SK-N-SH (cell line): ENCODE measurements at regions not wholly inside any gene's neighbourhood (a gene's known extent, or its start where the extent isn't known, plus 50 kb on each side); places are given as distances from the start of the nearest gene placed in this dataset.

ENCODE experiments used
- CTCF ChIA-PET: fragments of 300-600, 350-600 bp; formaldehyde crosslinking; extraction: SDS; loops from one replicate; lab custom pipeline; 2021; lab: Yijun Ruan, JAX
- POLR2A ChIA-PET: fragments of 350-600 bp; sonication (Branson Sonifier 250); formaldehyde crosslinking; extraction: SDS; loops from one replicate; lab custom pipeline; 2020; ENCODE audit warnings: antibody characterized with exemption, inconsistent platforms; lab: Yijun Ruan, JAX
- DNase-seq: peaks from one replicate; pipeline ENCODE4 v3.0.0; 2012
- H2AFZ ChIP-seq: fragments of 200-600 bp; sonication (generic); 2 replicates; pipeline ENCODE4 v1.8.1; 2016; ENCODE audit warnings: antibody characterized with exemption, mild to moderate bottlenecking, low read depth
- H3F3A ChIP-seq: fragments of 200-600 bp; sonication (generic); replicated peaks from 2 replicates; pipeline ENCODE3; 2016; ENCODE audit warnings: antibody characterized with exemption, mild to moderate bottlenecking; ENCODE audit not compliant: insufficient read depth
- H3K27ac ChIP-seq, 2 experiments: fragments of 200-500 bp in 1 of 2; fragments of 200-600 bp in 1 of 2; sonication (Bioruptor generic) in 1 of 2; sonication (generic), shearing (Covaris generic) in 1 of 2; 2 replicates each; pipeline versions ENCODE4 v1.5.1 to v1.6.1; 2014 to 2016; ENCODE audit warnings: low read depth in 2 of 2, inconsistent platforms in 1 of 2, low read length in 1 of 2, mild to moderate bottlenecking in 1 of 2, mixed read lengths in 1 of 2
- H3K27me3 ChIP-seq: fragments of 200-600 bp; sonication (generic), shearing (Covaris generic); 2 replicates; pipeline ENCODE4 v1.6.1; 2016; ENCODE audit warnings: mixed run types; ENCODE audit not compliant: insufficient read depth
- H3K36me3 ChIP-seq, 2 experiments: fragments of 200-500 bp in 1 of 2; fragments of 200-600 bp in 1 of 2; sonication (Bioruptor generic) in 1 of 2; sonication (generic) in 1 of 2; replicated peaks in 1 of 2; 2 replicates each; pipeline versions ENCODE3 to v1.5.1; 2014 to 2016; ENCODE audit warnings: low read length in 1 of 2, mild to moderate bottlenecking in 1 of 2; ENCODE audit not compliant: insufficient read depth in 2 of 2, control insufficient read depth in 1 of 2
- H3K4me1 ChIP-seq, 2 experiments: fragments of 200-500 bp in 1 of 2; fragments of 200-600 bp in 1 of 2; sonication (Bioruptor generic) in 1 of 2; sonication (generic), shearing (Covaris generic) in 1 of 2; 2 replicates each; pipeline versions ENCODE4 v1.5.1 to v1.6.1; 2014 to 2016; ENCODE audit warnings: low read depth in 1 of 2, low read length in 1 of 2, mixed run types in 1 of 2; ENCODE audit not compliant: insufficient read depth in 2 of 2, control insufficient read depth in 1 of 2
- H3K4me2 ChIP-seq: fragments of 200-600 bp; sonication (generic), shearing (Covaris generic); 2 replicates; pipeline ENCODE4 v1.6.1; 2017; ENCODE audit warnings: mixed run types
- H3K4me3 ChIP-seq, 2 experiments: fragments of 200-500 bp in 1 of 2; fragments of 200-600 bp in 1 of 2; sonication (Bioruptor generic) in 1 of 2; sonication (generic), shearing (Covaris generic) in 1 of 2; 2 replicates each; pipeline versions ENCODE4 v1.5.1 to v1.8.1; 2014 to 2016; ENCODE audit warnings: low read depth in 2 of 2, inconsistent platforms in 1 of 2, low read length in 1 of 2, mild to moderate bottlenecking in 1 of 2, mixed read lengths in 1 of 2, moderate library complexity in 1 of 2
- H3K79me2 ChIP-seq: fragments of 200-600 bp; sonication (generic); 2 replicates; pipeline ENCODE4 v1.8.1; 2017; ENCODE audit warnings: mild to moderate bottlenecking; ENCODE audit not compliant: insufficient read depth
- H3K9ac ChIP-seq: fragments of 200-600 bp; sonication (generic); 2 replicates; pipeline ENCODE4 v1.6.1; 2017; ENCODE audit warnings: mixed run types
- H3K9me2 ChIP-seq: fragments of 200-600 bp; sonication (generic); 2 replicates; pipeline ENCODE4 v1.6.1; 2017; ENCODE audit warnings: mixed run types
- H3K9me3 ChIP-seq: fragments of 200-600 bp; sonication (generic); 2 replicates; pipeline ENCODE4 v1.6.1; 2017; ENCODE audit warnings: mixed run types, mild to moderate bottlenecking, moderate library complexity
- H4K20me1 ChIP-seq: fragments of 200-600 bp; sonication (generic); 2 replicates; pipeline ENCODE4 v1.6.1; 2017; ENCODE audit warnings: mild to moderate bottlenecking, mixed run types; ENCODE audit not compliant: insufficient read depth
- CHD2 ChIP-seq: fragments of 150-350 bp; IDR thresholded peaks from 2 replicates; pipeline ENCODE4 v1.6.1; 2018; ENCODE audit warnings: low read length; ENCODE audit not compliant: partially characterized antibody
- EP300 ChIP-seq, 2 experiments: IDR thresholded peaks; 2 replicates each; pipeline versions ENCODE4 v1.4.0 to v1.6.1; 2012; ENCODE audit warnings: borderline replicate concordance in 1 of 2, low read depth in 1 of 2, low read length in 1 of 2
- FOSL2 ChIP-seq: IDR thresholded peaks from 2 replicates; pipeline ENCODE4 v1.4.0; 2012; ENCODE audit warnings: low read depth, mild to moderate bottlenecking, moderate library complexity, borderline replicate concordance
- FOXJ3 ChIP-seq: sonication (generic); formaldehyde crosslinking; IDR thresholded peaks from 2 replicates; pipeline ENCODE4 v1.5.1; 2020; ENCODE audit warnings: mild to moderate bottlenecking, missing genetic modification reagents
- FOXM1 ChIP-seq: IDR thresholded peaks from 2 replicates; pipeline ENCODE4 v1.4.0; 2012; ENCODE audit warnings: low read depth, mild to moderate bottlenecking
- GABPA ChIP-seq: IDR thresholded peaks from 2 replicates; pipeline ENCODE4 v1.4.0; 2012; ENCODE audit warnings: low read depth, mild to moderate bottlenecking
- GATA2 ChIP-seq: sonication (generic); formaldehyde crosslinking; IDR thresholded peaks from 2 replicates; pipeline ENCODE4 v1.5.0; 2020; ENCODE audit warnings: mild to moderate bottlenecking, missing genetic modification reagents
- IRF3 ChIP-seq: fragments of 150-350 bp; IDR thresholded peaks from 2 replicates; pipeline ENCODE4 v1.6.1; 2016; ENCODE audit warnings: mild to moderate bottlenecking, low read depth, low read length
- JUND ChIP-seq: IDR thresholded peaks from 2 replicates; pipeline ENCODE4 v1.4.0; 2012
- MAX ChIP-seq: IDR thresholded peaks from 2 replicates; pipeline ENCODE4 v1.4.0; 2012; ENCODE audit warnings: low read depth
- MXI1 ChIP-seq: IDR thresholded peaks from 2 replicates; pipeline ENCODE4 v1.6.1; 2012; ENCODE audit warnings: mild to moderate bottlenecking, low read depth, low read length, improper control_type of control experiment
- POLR2AphosphoS5 ChIP-seq: IDR thresholded peaks from 2 replicates; pipeline ENCODE4 v1.6.1; 2012; ENCODE audit warnings: low read depth, low read length
- RCOR1 ChIP-seq: fragments of 150-350 bp; IDR thresholded peaks from 2 replicates; pipeline ENCODE4 v1.6.1; 2017; ENCODE audit warnings: antibody characterized with exemption, low read length
- TAF1 ChIP-seq: IDR thresholded peaks from 2 replicates; pipeline ENCODE4 v1.6.1; 2012; ENCODE audit warnings: low read depth, mild to moderate bottlenecking, low read length, moderate library complexity, borderline replicate concordance
- TCF12 ChIP-seq: IDR thresholded peaks from 2 replicates; pipeline ENCODE4 v1.4.0; 2012
- USF1 ChIP-seq: IDR thresholded peaks from 2 replicates; pipeline ENCODE4 v1.4.0; 2012; ENCODE audit warnings: low read depth, borderline replicate concordance
- USF2 ChIP-seq: fragments of 150-350 bp; IDR thresholded peaks from 2 replicates; pipeline ENCODE4 v1.6.1; 2017; ENCODE audit warnings: antibody characterized with exemption, low read length, low read depth, borderline replicate concordance
- YY1 ChIP-seq: IDR thresholded peaks from 2 replicates; pipeline ENCODE4 v1.4.0; 2012; ENCODE audit warnings: low read depth, mild to moderate bottlenecking
- ZBTB33 ChIP-seq: IDR thresholded peaks from 2 replicates; pipeline ENCODE4 v1.4.0; 2012; ENCODE audit warnings: low read depth, borderline replicate concordance
- WGBS: methylation state at CpG from one replicate; pipeline ENCODE4 v1.1.6; 2017; ENCODE audit warnings: low lambda C conversion rate; 5-methylcytosine and 5-hydroxymethylcytosine counted together
- TF ChIP-seq, protein P1 (sequence below): IDR thresholded peaks from 2 replicates; pipeline ENCODE4 v1.6.1; 2012; ENCODE audit warnings: mild to moderate bottlenecking, low read depth, low read length, moderate library complexity

- Histone ChIP-seq H3K27me3 (peaks cover 6% of the 10 kb centered on the region; the same call in 1 of the 2 replicates), H3K79me2 (no peaks in the 10 kb centered on the region), H3K9me3 (no peaks in the 10 kb centered on the region), H3K27ac (no peak overlapping the region), H3K9me2 (no peaks in the 10 kb centered on the region), H3K9ac (no peak overlapping the region), H4K20me1 (no peaks in the 10 kb centered on the region), H3F3A (no peaks in the 10 kb centered on the region), H2AFZ (no peak overlapping the region), H3K4me3 (no peak overlapping the region), H3K4me1 (no peaks in the 10 kb centered on the region; a peak in 1 of 4 replicates), H3K36me3 (no peaks in the 10 kb centered on the region), H3K4me2 (no peak overlapping the region)
- TF ChIP-seq MXI1 (no peak), JUND (no peak), YY1 (no peak), IRF3 (no peak), MAX (no peak), TAF1 (no peak), FOXJ3 (CRISPR knock-in tag) (no peak), FOXM1 (no peak), EP300 (IDR thresholded peaks at IDR 0.05; ENCODE audit: borderline replicate concordance in 1 of 2, low read depth in 1 of 2, low read length in 1 of 2) (no peak), POLR2AphosphoS5 (no peak), USF1 (no peak), RCOR1 (no peak), USF2 (no peak), FOSL2 (no peak), CHD2 (no peak), TCF12 (no peak), ZBTB33 (no peak), GABPA (no peak), GATA2 (CRISPR knock-in tag) (no peak)
- TF ChIP-seq, protein P1, sequence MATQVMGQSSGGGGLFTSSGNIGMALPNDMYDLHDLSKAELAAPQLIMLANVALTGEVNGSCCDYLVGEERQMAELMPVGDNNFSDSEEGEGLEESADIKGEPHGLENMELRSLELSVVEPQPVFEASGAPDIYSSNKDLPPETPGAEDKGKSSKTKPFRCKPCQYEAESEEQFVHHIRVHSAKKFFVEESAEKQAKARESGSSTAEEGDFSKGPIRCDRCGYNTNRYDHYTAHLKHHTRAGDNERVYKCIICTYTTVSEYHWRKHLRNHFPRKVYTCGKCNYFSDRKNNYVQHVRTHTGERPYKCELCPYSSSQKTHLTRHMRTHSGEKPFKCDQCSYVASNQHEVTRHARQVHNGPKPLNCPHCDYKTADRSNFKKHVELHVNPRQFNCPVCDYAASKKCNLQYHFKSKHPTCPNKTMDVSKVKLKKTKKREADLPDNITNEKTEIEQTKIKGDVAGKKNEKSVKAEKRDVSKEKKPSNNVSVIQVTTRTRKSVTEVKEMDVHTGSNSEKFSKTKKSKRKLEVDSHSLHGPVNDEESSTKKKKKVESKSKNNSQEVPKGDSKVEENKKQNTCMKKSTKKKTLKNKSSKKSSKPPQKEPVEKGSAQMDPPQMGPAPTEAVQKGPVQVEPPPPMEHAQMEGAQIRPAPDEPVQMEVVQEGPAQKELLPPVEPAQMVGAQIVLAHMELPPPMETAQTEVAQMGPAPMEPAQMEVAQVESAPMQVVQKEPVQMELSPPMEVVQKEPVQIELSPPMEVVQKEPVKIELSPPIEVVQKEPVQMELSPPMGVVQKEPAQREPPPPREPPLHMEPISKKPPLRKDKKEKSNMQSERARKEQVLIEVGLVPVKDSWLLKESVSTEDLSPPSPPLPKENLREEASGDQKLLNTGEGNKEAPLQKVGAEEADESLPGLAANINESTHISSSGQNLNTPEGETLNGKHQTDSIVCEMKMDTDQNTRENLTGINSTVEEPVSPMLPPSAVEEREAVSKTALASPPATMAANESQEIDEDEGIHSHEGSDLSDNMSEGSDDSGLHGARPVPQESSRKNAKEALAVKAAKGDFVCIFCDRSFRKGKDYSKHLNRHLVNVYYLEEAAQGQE = no peak
- CTCF ChIA-PET = no interaction called here
- no peak for DNase-seq
- 17% methylated on average over 5 of the region's 5 CpGs for WGBS
- POLR2A ChIA-PET = no interaction called here
Observed at GRCh38 chr6:4613795-4614194, 162.4 kb upstream of the CDYL start.
